Inflammatory macrophage treated with lipopolysaccharide for 1 hour (primary cell): ENCODE measurements at regions not wholly inside any gene's neighbourhood (a gene's known extent, or its start where the extent isn't known, plus 50 kb on each side); places are given as distances from the start of the nearest gene placed in this dataset.

Experiments
- DNase-seq, 2 donors: peaks; one replicate each; pipeline ENCODE4 v3.0.0-alpha.2; 2020 to 2022

DNA sequence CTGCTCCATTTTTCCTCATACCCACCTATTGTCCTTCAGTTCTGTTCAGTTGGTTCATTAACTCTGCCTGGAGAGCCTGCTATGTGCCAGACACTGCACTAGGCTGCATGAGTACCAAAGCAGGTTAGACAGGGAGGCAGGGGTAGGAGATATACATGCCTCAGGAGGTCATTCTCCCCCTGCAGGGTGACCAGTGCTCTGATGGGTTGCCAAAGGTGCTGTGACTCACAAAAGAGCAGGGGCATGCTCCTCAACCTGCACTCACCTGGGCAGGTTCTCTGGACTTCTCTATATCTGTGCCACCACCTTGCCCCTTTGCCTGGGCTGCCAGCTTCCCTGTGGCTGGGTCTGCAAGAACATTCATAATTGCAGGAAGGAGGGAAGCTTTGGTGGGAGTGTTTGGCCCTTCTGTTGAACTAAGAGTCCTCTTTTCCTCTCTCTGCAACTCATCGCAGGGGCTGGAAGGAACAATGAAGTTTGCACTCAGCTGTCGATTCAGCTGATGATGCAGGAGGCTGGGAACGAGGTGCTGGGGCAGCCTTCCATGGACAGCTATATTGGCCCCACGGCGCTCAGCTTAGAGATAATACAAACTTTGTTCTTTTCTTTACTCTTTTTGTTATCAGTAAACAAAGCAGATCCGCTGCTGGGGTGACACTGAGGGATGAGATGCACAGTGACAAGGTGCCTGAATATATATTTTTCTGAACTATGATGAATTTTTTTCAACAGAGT is 356.4 kb upstream of the PLXNA2 start:
- no peak for DNase-seq

DNA sequence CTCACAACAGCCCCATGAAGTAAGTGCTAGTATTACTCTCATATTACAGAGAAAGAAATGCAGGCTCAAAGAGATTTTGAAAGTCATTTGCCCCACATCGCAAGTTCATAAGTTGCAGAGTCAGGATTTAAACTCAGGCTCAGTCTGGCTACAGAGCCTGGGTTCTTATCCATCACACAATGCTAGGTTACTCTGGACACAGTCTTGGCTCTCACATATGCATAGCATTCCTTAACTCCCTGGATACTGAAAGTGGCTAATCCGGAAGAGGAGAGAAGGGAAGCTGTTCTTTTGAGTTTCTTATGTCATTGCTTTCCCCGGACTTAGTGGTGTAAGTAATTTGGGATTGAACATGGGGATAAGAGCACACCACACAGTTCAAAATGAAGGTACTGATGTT is 357.4 kb upstream of the PLXNA2 start:
- DNase-seq = no peak

DNA sequence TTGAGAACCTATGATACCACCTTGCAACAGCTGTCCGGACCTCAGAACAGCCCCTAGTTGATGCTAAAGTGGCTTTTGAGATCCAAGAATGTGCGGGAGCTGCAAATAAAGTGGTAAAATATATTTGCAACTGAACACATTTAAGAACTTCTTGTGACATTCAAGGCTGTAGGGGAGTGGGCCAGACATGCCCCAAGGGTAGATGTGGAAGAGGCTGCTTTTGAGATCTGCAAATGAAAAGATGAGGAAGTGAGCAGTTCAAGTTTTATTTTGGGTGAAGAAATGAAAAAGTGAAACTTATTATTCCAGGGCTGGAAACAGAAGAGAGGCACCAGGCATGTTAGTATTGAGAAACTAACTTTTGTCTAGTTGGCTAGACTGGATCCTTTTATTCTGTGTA is 359.5 kb upstream of the PLXNA2 start:
- DNase-seq = no peak

DNA sequence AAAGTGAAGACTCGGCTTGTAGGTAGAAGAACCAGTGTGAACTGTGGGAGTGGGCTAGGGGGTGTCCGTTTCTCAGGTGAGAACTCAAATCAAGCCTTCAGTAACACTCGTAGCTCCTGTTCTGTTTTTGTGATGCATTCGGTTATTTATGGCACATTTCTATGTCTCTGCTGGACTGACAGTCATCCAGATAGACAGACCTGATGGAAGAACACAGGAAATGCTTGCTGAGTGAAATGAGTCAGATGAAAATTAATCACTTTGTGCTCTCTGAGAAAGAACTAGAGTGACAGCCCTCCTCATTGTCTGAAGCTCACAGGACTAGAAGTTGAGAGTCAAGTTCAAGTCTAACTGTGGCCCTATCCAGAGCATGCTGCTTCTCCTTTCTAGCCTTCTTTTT is 360.1 kb upstream of the PLXNA2 start:
- DNase-seq = no peak

DNA sequence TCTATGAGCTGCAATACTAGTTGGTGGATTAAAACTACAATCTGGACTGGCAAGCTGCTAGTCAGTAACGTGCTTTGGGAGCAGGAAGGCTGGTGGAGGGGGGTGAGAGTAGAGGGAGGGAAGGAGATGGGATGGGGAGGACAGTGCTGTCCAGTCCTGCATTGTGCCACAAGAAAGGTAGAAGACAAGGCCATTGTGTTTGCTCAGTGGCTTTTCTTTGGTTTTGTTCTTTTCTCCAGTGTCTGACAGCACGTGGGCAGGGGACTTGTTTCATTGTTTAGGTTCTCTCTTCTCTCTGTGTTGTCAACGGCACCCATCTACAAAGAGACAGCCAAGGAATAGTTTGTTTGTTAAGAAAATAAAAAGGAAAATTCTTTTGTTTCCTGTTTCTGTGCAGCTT is 362.8 kb upstream of the PLXNA2 start:
- DNase-seq = no peak

DNA sequence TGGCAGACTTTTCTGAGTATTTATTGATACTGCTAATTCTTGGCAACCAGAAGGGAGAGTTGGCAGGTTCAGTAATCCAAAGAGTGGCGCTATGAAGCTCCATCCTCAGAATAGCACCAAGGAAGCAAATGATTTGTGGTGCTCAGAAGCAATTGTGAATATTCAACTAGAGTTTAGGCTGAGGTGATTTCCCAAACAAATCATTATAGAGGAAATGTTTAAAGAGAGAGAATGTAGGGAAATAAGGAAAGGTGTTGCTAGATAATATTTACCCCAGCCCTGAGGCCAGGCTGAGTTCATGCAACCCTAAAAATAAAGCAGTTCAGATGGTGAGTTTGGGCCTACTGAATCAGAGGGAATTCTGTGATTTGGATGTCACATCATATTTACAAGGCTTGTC is 363.4 kb upstream of the PLXNA2 start:
- no peak for DNase-seq

DNA sequence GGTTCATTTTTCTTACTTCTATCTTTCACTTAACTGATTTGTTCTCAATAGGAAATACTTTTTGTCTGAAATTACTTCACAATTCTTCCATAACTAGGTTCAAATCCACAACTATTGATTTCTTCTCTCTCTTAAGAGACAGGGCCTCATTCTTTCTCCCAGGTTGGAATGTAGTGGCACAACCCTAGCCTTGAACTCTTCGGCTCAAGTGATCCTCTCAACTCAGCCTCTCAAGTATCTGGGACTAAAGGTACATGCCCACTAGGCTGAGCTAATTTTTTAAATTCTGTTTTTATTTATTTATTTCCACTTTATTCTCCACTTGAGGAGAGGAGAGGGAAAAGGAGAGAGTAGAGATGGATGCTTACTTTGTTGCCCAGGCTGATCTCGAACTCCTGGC is 370.4 kb upstream of the PLXNA2 start:
- no peak for DNase-seq

DNA sequence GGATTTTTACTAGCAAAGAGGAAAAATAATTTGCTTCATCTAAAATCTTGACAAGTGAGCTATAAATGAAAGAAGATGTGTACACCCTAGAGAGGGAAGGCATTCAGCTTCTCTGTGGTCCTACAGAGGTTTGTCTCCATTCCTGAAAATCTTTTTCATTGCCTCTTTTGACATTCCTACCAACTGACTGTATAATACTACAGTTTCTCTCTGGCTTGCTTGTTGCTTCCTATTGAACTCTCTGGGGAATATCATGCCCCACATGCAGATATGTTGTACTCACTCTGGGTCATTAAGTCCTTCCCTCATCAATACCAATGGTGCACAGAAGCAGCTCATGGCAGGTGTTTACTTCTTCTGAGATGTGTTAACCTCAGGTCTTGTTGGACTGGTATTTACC is 371.2 kb upstream of the PLXNA2 start:
- no peak for DNase-seq

DNA sequence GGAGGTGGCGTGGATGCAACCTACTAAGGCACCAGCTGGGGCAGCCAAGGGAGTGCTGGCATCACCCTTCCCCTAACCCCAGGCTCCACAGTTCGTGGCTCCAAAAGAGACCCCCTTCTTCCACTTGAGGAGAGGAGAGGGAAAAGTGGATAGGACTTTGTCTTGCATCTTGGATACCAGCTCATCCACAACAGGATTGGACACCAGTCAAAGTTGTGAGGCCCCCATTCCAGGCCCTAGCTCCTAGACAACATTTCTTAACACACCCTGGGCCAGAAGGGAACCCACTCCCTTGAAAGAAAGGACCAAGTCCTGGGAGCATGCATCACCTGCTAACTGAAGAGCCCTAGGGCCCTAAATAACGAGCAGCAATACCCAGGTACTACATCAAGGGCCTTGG is 372.6 kb upstream of the PLXNA2 start:
- no peak for DNase-seq

DNA sequence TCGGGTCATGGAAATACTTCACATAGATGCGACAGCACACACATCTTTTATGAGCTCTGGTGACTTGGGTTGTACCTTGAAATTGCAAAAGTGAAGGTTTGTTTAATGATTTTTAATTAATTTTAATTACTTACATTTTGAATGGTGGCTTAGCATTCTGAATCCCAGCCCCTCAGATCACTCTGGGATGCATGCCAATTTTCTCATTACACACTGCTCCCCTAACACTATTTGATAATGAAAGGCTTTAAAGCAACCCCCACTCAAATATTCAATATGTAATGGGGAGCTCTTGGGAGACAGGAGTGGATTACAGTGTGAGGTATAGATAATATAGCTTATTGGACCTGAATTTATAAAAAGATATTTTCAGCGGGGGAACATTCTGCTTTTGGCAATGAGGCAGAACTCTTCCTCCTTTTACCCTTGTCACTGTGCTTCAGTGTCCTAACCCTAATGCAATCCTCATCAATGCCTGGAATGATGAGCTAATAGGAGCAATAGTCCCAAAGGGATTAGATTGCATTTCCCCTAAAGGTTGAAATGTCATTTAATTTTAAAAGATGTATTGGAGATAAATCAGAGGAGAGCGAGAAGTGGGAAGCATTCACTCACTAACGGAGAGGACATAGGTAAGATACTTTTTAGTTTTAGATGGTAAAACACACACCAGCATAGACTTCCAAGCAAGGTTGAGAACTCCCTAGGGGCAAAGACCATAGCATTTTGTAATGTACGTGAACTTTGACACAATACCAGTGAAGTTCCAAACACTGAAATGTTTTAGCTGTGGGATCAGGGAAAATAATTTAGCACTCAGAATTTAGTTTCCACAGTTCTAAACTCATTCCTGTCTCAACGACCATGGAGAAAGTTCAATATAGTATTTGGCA is 384.1 kb upstream of the PLXNA2 start:
- DNase-seq = no peak

DNA sequence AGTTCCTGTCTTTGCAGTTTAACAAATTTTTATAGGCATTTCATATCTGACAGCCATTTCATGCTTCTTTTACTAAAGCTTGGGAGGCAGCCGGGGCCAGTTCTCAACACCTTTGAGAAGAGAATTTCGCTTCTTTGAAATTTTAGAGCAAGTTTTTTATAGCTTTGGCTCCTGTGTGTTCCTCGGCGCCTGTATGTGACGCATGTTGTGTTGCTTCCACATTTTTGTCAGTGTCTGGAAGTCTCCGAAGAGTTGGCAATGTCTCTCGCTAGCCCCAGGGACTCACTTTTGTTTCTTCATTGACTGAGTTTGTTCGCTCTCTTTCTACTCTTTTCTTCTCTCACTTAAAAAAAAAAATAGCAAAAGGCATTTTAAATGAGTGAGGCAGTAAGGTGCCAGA is 386.9 kb upstream of the PLXNA2 start:
- no peak for DNase-seq

DNA sequence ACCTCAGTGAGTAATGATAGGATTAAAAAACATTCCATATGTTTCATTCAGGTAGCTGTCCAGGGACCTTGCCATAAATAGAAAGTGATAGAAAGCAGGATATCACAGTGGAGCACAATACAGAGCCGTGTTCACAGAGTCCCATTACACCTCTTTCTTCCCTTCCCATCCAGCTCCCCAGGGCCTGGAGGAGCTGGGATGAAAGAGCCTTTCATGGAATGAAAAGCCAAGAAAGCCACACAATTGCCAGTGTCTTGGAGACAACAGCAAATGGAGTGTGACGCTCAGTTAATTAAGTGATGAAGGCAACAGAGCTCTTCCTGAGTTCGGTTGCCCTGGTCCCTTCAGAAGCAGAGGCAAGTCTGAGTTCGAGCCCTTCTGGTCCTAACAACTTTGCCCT is 387.3 kb upstream of the PLXNA2 start:
- no peak for DNase-seq

DNA sequence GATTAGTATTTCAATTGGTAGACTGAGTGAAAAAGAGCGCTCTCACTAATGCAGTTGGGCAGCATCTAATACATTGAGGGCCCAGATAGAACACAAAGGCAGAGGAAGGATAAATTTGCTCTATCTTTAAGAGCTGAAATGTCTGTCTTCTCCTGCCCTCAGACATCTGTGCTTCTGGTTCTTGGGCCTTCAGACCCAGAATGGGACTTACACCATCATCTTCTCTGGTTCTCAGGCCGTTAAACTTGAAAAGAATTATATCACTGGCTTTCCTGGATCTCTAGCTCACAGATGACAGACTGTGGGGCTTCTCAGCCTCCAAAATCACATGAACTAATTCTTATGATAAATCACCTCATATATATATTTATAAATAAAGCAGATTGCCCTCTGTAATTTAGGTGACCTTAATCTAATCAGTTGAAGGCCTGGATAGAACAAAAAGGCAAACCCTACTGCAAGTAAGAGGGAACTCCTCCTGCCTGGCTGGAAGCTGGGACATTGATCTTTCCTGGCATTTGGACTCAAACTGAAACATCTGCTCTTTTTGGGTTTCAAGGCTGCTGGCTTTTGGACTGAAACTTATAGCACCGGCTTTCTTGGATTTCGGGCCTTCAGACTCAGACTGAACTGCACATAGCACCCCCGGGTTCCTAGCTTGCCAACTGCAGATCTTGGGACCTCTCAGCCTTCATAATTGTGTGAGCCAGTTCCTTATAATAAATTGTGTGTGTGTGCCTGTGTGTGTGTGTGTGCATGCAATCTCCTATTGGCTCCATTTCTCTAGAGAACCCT is 390.4 kb upstream of the PLXNA2 start:
- no peak for DNase-seq

DNA sequence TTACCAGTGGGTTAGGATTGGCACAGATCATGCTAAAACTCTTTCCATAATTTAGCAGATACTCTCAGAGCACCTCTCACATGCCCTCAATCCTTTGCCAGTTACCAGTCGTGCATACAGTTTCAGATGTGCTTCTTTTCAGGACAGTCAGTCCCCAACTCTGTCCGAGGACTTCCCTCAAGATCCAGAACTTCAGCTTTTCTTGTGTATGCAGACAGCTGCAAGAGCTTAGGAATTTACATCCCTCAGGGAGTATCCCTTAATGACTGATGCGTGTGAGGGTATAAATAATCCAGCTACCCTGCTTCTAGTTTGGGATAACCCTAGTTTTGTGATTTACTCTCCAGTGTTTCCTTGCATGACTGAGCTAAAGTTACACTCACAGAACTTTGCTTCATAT is 393.0 kb upstream of the PLXNA2 start:
- no peak for DNase-seq

DNA sequence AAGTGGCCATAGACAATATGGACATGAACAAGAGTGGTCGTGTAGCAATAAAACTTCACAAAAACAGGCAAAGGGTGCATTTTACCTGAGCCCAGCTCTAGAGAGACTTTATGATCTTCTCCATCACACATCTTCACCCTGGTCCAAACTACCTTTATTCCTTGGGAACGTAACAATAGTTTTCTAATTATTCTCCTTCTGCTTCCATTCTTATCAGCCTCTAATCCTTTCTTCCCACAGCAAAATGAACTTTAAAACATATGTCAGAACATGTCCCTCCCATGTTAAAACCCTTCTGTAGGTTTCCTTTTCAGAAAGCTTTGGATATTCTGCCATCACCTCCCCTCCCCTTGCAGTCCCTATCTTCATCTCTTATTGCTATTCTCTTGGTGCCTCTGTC is 395.2 kb upstream of the PLXNA2 start:
- DNase-seq = no peak

DNA sequence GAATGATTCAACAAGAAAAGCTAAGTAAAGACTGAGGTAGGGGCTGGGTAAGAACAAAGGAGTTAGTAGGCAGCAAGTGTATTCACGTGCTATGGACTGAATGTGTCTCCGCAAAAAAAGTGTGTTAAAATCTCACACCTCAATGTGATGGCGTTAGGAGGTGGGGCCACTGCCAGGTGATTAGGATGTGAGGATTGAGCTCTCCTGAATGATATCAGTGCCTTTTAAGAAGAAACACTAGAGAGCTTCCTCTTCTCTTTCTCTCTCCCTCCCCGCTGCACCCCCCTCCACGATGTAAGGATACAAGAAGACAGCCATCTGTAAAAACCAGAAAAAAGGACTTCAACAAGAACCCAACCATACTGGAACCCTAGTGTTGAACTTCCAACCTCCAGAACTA is 396.1 kb upstream of the PLXNA2 start:
- no peak for DNase-seq

DNA sequence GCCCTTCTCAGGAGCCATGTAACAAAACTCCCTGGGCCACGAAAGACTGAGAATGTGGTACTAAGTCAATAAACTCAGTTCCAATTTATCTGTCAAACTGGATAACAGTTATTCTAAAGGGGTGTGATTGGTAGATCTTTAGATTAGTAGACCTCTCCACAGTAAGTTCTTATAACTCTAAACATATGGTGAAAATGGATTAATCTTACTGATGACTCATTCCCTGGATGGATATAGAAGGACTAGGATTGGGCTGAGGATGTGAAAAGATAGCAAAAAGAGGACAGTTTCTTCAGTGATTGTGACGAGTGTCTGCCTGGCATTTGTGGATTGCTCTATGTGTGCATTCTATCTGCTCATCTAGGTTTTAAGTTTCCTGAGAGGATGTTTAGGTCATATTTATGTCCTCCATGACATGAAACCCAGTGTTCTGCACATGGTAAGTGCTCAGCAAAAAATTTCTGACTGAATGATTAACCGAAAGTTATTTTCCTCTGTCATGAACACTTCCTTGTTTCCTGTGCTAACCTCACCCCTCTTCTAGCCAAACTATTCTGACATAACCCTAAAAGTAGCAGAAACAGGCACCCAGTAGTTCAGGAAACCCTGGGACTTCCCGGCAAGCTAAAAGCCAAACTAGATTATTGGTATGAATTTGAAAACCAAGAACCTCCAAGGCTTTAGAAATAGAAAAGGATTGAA is 397.5 kb upstream of the PLXNA2 start:
- no peak for DNase-seq

DNA sequence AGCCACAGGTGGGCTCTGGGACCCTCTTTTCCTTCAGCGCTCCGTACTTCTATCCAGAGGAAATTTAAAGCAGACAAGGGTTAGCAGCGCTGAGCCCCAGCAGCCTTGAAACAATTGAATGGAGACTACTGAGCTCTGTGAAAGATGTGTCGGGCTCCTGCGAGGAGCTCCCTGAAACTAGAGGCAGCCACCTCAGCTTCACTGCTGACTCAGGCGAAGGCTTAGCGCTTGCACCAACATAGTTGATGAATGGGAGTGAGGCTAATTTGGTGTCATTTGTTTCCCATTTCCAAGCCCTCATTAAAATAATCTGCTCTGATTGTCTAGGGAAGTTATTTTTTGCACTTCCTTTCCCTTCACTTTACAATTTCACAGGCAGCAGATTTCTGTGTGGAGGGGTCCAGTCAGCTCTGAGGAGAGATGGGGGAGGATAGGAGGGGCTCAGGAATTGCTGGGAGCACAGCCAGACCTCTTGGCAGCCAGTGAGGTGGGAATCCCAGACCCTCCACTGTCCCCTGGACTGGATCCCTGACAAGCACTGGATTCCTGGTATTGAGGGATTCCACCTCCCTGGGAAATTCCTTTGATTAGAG is 398.9 kb upstream of the PLXNA2 start:
- DNase-seq = no peak

DNA sequence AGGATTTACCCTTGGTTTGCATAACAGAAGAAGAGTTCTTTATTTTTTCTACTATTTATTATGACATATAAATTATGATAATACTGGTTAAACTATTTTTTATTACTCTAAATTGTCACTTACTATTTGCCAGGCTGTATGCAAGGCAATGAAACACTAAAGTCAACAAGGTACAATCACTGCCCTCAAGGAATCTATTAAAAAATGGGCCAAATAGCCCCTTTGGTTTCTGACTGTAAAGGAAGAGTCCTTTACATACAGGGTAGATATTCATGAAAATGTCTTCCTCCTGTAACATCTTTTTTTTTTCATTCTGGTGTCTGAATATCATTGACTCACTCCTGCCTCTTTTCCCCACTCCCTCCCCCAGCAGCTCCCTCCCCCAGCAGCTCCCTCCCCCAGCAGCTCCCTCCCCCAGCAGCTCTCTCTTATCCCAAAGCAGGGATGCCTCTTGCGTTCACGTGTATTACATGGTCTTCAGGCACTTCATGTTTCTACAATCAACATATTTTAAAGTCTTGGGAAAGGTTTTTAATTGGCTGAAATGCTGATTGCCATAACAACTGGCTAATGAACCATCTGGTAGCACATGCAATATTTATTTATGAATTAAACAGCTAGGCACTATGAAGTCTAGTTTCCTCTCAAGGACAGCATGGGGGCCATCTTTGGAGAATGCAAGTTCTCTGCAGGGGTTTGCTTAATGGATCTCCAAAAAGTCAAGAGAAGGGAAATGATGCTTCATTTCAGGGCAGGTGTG is 400.4 kb upstream of the PLXNA2 start:
- DNase-seq = no peak

DNA sequence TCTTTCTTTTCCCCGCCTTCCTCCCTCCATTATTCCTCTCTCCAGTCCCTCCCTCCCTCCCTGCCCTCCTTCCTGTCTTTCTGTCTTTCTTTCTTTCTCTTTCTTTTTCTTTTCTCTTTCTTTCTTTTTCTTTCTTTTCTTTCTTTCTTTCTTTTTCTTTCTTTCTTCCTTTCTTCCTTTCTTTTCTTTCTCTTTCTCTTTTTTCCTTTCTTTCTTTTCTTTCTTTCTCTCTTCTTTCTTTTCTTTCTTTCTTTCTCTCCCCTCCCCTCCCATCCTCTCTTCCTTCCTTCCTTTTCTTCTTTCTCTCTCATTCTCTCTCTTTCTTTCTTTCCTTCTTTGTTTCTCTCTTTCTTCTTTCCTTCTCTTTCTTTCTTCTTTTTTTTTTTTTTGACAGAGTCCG is 402.2 kb upstream of the PLXNA2 start:
- DNase-seq = no peak

DNA sequence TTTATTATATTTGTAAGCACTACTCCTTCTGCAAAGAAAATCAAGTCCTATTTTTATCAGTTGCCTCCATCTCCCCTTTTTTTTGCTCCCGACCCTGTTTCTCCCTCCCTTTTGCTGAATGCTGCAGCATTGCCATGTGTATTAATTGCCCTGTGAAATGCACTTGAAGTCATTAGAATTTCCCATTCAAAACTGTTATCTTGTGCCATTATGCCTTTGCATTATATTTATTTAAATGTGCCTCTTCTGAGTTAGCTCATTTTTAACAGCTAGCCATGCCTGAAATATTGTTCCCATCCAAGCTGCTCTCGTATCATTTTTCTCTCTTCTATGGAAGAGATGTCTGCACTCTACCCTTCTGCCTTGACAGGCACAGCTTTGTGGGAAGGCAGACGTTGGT is 404.0 kb upstream of the PLXNA2 start:
- DNase-seq = no peak
